Nephron (organoid): ENCODE measurements at regions not wholly inside any gene's neighbourhood (a gene's known extent, or its start where the extent isn't known, plus 50 kb on each side); places are given as distances from the start of the nearest gene placed in this dataset.

ENCODE experiments used
- H3K27ac Mint-ChIP-seq, 3 experiments: 2 replicates each; pipeline ENCODE4 v1.8.0; 2020; ENCODE audit warnings: mixed read lengths in 3 of 3, mild to moderate bottlenecking in 2 of 3, moderate library complexity in 1 of 3
- H3K27me3 Mint-ChIP-seq: 2 replicates; pipeline ENCODE4 v1.8.0; 2021; ENCODE audit warnings: low read depth, mild to moderate bottlenecking, moderate library complexity, mixed read lengths
- H3K36me3 Mint-ChIP-seq: 2 replicates; pipeline ENCODE4 v1.8.0; 2020; ENCODE audit warnings: low read depth, mixed read lengths
- H3K4me1 Mint-ChIP-seq: 2 replicates; pipeline ENCODE4 v1.8.0; 2020; ENCODE audit warnings: mixed read lengths
- H3K4me3 Mint-ChIP-seq, 3 experiments: 2 replicates each; pipeline ENCODE4 v1.8.0; 2020; ENCODE audit warnings: mild to moderate bottlenecking in 3 of 3, mixed read lengths in 3 of 3, moderate library complexity in 2 of 3
- H3K9me3 Mint-ChIP-seq: 2 replicates; pipeline ENCODE4 v1.8.0; 2020; ENCODE audit warnings: mixed read lengths
- TF ChIP-seq, protein P1 (sequence below), 3 experiments: fragments of 200-600 bp; sonication (generic); IDR thresholded peaks; one replicate each; pipeline ENCODE4 v1.5.0; 2021; ENCODE audit warnings: antibody characterized with exemption in 3 of 3; ENCODE audit not compliant: unreplicated experiment in 3 of 3

DNA sequence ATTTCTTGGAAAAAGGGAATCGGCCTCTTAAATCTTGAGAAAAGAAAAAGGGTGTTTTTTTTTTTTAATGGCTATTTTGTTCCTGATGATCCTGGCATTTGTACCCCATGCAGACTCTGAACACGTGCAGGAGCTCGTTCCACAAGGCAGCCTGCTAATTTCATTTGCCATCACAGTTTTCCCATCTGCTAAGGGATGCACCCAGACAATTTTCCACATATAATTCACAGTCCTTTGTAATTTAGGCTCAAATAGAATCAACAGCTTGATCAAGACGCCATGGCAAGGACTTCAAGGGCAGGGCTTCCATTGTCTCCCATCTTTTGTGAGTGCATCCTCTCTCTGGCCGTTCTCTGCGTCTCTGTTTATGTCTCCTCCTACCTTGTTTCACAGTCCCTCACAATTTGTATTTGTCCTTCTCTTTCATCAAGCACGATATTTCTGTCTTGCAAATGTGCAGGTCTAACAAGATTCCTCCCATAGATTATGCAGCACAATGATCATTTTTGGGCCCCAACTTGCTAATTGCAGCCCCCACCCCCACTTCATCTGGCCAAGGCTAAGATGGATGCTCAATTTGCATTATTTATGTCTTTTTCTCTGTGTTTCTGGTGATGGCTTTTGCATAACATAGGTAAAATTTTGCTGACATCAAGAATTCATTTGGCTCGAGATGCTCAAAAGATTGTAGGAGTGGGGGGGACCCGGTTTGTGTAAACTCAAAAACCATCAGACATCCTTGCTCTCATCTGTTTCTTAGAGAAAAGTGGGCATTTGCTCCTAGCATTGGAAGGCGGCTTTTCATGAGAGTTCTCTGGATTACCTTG is 356.0 kb upstream of the NPVF start:
- no peaks in the 10 kb centered on the region for H3K9me3 Mint-ChIP-seq

DNA sequence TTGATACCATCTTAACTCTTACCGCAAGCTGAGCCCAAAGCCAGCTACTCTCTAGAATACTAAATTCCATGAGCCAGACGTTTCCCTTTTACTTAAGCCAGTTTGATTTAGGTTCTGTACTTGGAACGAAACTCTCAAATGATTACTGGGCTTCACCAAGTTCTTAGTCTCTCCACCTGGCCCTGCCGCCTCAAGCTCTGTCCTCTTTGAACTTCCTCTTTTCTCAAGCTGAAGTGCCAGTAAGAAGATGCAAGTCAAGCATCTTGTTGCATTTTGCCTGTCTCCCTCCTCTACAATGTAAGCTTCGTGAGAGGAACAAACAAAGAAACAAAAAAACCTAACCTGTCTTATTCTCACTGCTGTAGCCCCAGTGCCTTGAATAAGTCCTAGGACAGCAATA is 358.2 kb upstream of the NPVF start:
- Mint-ChIP-seq H3K4me3 (no peak overlapping the region), H3K36me3 (no peaks in the 10 kb centered on the region), H3K27ac (peak overlapping the region in 1 of 3 experiments; percentile 4), H3K27me3 (peaks cover 4% of the 10 kb centered on the region), H3K4me1 (peaks cover 18% of the 10 kb centered on the region), H3K9me3 (no peaks in the 10 kb centered on the region)
- TF ChIP-seq, protein P1, sequence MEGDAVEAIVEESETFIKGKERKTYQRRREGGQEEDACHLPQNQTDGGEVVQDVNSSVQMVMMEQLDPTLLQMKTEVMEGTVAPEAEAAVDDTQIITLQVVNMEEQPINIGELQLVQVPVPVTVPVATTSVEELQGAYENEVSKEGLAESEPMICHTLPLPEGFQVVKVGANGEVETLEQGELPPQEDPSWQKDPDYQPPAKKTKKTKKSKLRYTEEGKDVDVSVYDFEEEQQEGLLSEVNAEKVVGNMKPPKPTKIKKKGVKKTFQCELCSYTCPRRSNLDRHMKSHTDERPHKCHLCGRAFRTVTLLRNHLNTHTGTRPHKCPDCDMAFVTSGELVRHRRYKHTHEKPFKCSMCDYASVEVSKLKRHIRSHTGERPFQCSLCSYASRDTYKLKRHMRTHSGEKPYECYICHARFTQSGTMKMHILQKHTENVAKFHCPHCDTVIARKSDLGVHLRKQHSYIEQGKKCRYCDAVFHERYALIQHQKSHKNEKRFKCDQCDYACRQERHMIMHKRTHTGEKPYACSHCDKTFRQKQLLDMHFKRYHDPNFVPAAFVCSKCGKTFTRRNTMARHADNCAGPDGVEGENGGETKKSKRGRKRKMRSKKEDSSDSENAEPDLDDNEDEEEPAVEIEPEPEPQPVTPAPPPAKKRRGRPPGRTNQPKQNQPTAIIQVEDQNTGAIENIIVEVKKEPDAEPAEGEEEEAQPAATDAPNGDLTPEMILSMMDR (IDR thresholded peaks at IDR 0.05; ENCODE audit: unreplicated experiment in 3 of 3) = no peak

More for the DNA sequence above, 356.0 kb upstream of the NPVF start:
- no peak overlapping the region for H3K4me3 Mint-ChIP-seq
- H3K27me3 Mint-ChIP-seq = peaks cover 4% of the 10 kb centered on the region
- peaks cover 22% of the 10 kb centered on the region for H3K4me1 Mint-ChIP-seq
- no peaks in the 10 kb centered on the region for H3K36me3 Mint-ChIP-seq
- peak overlapping the region in 2 of 3 experiments; percentile 74 to 79 for H3K27ac Mint-ChIP-seq
- TF ChIP-seq, protein P1 (IDR thresholded peaks at IDR 0.05; ENCODE audit: unreplicated experiment in 3 of 3) = no peak

DNA sequence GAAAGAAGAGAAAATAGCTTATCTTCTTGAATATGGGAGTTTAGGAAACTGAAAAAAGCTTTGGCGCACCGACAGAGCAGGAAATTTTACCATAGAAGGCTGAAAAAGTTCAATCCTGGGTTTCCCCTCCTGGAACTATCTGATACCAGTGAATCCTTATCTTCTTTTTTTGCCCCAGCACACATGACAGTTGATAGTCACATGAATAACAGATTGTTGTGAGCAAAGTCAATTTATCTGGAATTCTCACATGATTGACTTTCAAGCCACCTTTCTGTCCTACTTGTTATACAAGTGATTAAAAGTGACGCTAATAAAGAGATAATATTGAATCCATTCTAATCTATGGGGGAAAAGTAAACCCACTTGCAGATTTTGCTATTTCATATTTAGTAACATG is 365.8 kb upstream of the NPVF start:
- no peaks in the 10 kb centered on the region for H3K9me3 Mint-ChIP-seq
- TF ChIP-seq, protein P1 (IDR thresholded peaks at IDR 0.05; ENCODE audit: unreplicated experiment in 3 of 3) = no peak
- no peak overlapping the region for H3K4me3 Mint-ChIP-seq
- peaks cover 8% of the 10 kb centered on the region for H3K4me1 Mint-ChIP-seq
- H3K36me3 Mint-ChIP-seq = no peaks in the 10 kb centered on the region
- H3K27me3 Mint-ChIP-seq = no peaks in the 10 kb centered on the region
- H3K27ac Mint-ChIP-seq = no peak overlapping the region

DNA sequence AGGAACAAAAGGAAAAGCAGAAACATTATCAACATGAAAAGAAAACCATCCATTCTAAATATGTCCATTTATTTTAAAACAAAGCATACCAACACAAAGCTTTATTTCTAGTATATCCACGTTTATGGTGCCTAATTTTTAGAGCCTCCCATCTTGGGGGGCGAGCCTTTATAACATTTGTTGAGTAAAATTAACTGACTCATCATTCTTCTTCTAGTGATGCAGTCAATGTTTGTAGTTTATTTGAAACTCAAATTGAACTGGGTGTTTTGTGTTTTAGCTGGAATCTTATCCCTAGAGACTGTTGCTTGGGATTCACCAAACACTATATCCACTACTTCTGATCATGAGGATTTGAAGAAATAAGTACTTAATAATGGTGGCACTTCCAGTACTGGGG is 366.4 kb upstream of the NPVF start:
- Mint-ChIP-seq H3K4me1 (peaks cover 5% of the 10 kb centered on the region), H3K27ac (peak overlapping the region in 1 of 3 experiments; percentile 31), H3K9me3 (no peaks in the 10 kb centered on the region), H3K27me3 (no peaks in the 10 kb centered on the region), H3K4me3 (no peak overlapping the region), H3K36me3 (no peaks in the 10 kb centered on the region)
- TF ChIP-seq, protein P1 (IDR thresholded peaks at IDR 0.05; ENCODE audit: unreplicated experiment in 3 of 3) = no peak

DNA sequence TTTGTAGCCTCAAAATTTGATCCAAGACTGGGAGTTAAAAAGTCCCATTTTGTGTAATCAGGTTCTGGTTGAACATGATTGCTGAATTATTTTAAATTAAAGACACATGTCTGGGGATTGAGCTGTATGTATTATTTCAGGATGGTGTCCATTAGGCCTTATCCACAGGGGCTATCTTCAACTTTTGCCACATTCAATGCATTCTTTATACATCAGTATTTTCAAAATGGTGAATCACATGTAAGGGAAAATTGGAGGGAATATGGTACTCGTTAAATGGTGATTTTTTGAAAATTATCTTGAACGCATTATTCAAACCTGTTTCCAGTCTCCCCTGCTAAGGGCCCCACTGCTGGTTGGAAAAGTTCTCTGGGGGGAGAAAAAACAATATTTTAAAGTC is 367.7 kb upstream of the NPVF start:
- no peak overlapping the region for H3K4me3 Mint-ChIP-seq
- no peaks in the 10 kb centered on the region for H3K9me3 Mint-ChIP-seq
- peaks cover 11% of the 10 kb centered on the region for H3K4me1 Mint-ChIP-seq

More for the DNA sequence above, 367.7 kb upstream of the NPVF start:
- no peaks in the 10 kb centered on the region for H3K27me3 Mint-ChIP-seq
- H3K27ac Mint-ChIP-seq = peak overlapping the region in 2 of 3 experiments; percentile 72 to 75
- H3K36me3 Mint-ChIP-seq = no peaks in the 10 kb centered on the region
- TF ChIP-seq, protein P1 (IDR thresholded peaks at IDR 0.05; ENCODE audit: unreplicated experiment in 3 of 3) = no peak
